ENCODE measurements at regions not wholly inside any gene's neighbourhood (a gene's known extent, or its start where the extent isn't known, plus 50 kb on each side); places are given as distances from the start of the nearest gene placed in this dataset.

DNA sequence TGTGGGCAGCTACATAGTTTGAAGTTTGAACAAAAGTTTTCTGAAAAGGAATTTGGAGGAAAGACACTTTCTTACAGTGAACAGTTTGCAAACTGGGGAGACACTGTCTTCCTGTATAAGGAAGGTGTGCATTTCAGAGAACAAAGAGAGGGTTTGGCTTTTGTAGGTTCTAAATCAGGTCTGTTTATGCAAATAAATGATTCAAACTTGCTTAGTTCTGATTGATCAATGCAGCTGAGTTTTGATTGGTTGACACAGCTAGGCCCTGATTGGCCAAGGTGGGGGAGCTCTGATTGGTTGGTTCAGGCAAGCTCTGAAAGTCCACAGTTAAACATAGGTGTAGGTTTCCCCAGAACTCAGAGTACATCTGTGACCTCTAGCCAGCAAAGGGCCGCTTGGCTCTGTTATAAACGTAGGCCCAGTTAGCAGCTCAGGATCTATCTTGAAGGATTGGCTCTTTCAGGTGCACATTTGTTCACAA lies 63.0 kb upstream of the ENPP6 start:
- TF ChIP-seq, protein P1, sequence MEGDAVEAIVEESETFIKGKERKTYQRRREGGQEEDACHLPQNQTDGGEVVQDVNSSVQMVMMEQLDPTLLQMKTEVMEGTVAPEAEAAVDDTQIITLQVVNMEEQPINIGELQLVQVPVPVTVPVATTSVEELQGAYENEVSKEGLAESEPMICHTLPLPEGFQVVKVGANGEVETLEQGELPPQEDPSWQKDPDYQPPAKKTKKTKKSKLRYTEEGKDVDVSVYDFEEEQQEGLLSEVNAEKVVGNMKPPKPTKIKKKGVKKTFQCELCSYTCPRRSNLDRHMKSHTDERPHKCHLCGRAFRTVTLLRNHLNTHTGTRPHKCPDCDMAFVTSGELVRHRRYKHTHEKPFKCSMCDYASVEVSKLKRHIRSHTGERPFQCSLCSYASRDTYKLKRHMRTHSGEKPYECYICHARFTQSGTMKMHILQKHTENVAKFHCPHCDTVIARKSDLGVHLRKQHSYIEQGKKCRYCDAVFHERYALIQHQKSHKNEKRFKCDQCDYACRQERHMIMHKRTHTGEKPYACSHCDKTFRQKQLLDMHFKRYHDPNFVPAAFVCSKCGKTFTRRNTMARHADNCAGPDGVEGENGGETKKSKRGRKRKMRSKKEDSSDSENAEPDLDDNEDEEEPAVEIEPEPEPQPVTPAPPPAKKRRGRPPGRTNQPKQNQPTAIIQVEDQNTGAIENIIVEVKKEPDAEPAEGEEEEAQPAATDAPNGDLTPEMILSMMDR (IDR thresholded peaks at IDR 0.05), result no peak
- TF ChIP-seq POLR2A (IDR thresholded peaks at IDR 0.05), result no peak
